GM19372 (cell line): ENCODE measurements at regions not wholly inside any gene's neighbourhood (a gene's known extent, or its start where the extent isn't known, plus 50 kb on each side); places are given as distances from the start of the nearest gene placed in this dataset.
"Not testable (repeated sequence)": the region's sequence is repeated elsewhere in the genome, so short reads cannot be mapped to it uniquely, and the experiment has no call there.

ENCODE experiments used
- ATAC-seq: cut with Tn5 transposase; IDR thresholded peaks from one replicate; pipeline ENCODE4 v1.9.1; 2021; ENCODE audit warnings: mild to moderate bottlenecking, low read depth, moderate library complexity; ENCODE audit not compliant: unreplicated experiment

DNA sequence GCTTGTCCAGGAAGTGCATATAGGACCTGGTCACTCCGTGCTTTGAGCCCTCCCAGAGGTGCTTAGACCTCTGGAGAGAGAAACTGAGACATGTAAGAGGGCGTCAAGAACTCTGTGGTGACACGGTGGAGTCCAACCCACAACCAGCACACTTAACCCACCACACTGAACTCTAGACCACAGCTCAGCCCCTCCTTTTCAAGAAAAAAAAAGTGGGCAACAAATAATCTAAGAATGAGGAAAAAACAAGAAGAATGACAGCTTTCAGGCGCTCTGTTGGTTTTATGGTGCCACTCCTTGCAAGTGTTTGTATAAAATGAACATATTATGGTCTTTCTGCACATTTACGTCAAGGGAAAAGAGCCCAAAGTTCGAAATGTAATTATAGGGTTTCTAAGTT, 50.2 kb upstream of the SNAPC3 start:
- ATAC-seq = no peak

DNA sequence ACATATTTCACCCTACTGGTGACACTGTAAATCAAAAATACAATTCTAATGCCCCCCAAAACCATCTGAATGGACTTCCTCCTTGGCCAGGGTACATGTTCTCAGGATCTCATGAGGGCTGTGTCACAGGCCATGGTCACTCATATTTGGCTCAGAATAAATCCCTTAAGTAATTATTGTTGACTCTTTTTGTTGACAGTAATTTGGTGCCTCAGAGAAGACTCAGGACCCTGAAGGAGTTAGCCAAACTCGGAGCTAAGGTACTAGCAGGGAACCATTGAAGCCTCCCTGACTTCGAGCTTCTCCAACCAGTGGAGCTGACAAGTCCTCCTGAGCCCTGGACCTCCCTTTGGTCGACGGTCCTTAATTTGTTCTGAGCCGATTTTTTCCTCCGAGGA, 51.2 kb upstream of the SNAPC3 start:
- ATAC-seq = no peak

GRCh38 chr9:15370466-15371447, 51.9 kb upstream of the SNAPC3 start:
- ATAC-seq = no peak

- no peak for ATAC-seq
Observed at GRCh38 chr9:15369871-15370270, 52.8 kb upstream of the SNAPC3 start.

DNA sequence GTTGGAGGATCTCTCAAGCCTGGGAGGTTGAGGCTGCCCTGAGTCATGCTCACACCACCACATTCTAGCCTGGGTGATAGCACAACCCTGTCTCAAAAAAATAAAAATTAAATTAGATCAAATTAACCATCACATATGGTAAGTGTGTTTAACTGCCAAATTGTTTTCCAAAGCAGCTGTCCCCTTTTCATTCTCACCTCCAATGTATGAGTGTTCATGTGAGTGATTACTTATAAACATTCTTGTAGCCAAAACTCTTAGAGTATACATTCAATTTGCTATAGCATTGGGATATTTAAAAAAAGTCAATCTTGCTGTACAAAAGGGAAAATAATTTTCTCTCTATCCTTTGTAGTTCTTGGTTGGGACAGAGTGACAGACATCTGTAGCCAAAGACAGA, 53.4 kb upstream of the SNAPC3 start:
- ATAC-seq = no peak

GRCh38 chr9:15364975-15365553, 57.6 kb upstream of the SNAPC3 start:
- ATAC-seq = not testable (repeated sequence)

DNA sequence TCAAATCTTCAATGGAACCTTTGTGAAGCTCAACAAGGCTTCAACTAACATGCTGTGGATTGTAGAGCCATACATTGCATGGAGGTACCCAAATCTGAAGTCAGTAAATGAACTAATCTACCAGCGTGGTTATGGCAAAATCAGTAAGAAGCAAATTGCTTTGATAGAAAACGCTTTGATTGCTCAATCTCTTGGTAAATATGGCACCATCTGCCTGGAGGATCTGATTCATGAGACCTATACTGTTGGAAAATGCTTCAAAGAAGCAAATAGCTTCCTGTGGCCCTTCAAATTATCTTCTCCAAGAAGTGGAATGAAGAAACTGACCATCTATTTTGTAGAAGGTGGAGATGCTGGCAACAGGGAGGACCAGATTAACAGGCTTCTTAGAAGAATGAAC, 54.7 kb upstream of the TTC39B start:
- ATAC-seq = no peak

DNA sequence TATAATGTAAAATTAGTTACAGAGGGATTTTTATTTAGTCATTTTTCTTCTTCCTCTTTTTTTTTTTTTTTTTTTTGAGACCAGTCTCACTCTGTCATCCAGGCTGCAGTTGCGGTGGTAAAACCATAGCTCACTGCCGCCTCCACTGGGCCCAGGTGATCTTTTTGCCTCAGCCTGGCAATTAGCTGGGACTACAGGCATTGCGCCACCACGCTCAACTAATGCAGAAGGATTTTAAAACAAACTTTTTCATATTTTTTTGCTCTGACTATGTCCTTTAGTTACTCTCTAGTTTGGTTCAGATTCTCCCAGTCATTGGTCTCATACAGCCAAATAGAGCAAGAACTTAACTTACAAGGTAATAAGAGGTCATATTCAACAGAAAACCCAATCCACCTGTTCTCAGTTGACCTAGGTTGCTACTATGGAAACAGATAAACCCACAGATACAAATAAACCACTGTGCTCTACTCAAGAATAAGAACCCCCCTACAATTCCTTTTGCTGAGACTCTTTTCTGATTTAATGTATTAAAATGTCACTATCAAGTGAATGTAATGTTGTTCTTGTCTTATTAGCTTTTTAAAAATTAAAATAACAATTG, 50.1 kb upstream of the TTC39B start:
- ATAC-seq = peak; percentile 81
